GM19324 (cell line): ENCODE measurements at regions not wholly inside any gene's neighbourhood (a gene's known extent, or its start where the extent isn't known, plus 50 kb on each side); places are given as distances from the start of the nearest gene placed in this dataset.
"Not testable (repeated sequence)": the region's sequence is repeated elsewhere in the genome, so short reads cannot be mapped to it uniquely, and the experiment has no call there.

Source experiments
- ATAC-seq: cut with Tn5 transposase; IDR thresholded peaks from one replicate; pipeline ENCODE4 v1.9.1; 2021; ENCODE audit warnings: mild to moderate bottlenecking, moderate library complexity; ENCODE audit not compliant: unreplicated experiment, low FRiP score

DNA sequence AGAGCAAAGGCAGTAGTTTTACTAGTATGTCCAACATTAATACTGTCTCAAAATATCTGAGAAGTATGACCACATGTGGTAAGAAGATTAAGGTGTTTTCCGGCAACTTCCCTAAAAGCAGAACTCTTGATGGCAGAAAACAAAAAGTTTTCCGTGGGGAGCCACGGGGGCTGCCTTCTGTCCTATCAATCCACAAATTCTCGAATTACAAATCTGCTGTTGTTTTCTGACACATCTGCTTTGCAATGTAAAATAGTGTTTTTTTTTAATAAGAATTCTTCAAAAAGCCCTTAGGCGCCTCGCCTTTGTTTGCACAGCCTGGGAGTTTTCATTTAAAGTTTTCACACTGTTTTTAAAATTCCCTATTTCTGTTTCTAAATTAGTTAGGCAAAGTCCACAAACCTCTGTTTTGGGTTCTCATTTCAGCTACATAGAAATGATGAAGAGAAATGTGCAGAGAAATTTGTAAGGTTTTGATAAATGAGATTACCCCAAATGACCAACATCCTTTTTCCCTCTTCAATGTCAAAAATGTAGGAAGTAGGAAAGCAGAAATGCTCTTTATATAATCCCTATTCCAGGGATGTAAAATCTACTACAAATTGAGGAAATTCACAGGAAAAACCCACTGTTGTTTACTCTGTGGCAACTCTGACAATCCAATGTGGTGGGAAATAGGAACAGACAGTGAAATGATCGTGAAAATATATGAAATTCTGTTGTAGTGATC lies 385.8 kb downstream of the ZEB2 start:
- no peak for ATAC-seq

GRCh38 chr2:144132357-144132756 lies 387.6 kb downstream of the ZEB2 start:
- no peak for ATAC-seq

DNA sequence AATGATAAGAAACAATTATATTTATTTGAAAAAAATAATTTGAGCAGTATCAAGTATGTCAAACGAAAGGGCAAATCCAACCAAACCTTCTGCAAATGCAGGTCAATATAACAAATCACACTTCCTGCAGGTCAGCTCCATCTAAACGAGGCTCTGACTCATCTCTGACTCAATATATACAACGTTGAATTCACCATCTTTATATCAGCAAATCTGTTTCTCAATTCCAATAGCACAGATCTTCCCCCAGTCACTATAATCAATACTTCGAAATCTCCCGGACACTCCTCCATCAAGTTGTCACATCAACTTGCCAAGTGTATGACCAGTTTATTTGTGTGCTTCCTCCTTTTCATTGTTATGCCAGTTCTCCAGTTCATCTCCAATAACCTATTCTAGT lies 388.9 kb downstream of the ZEB2 start:
- no peak for ATAC-seq

DNA sequence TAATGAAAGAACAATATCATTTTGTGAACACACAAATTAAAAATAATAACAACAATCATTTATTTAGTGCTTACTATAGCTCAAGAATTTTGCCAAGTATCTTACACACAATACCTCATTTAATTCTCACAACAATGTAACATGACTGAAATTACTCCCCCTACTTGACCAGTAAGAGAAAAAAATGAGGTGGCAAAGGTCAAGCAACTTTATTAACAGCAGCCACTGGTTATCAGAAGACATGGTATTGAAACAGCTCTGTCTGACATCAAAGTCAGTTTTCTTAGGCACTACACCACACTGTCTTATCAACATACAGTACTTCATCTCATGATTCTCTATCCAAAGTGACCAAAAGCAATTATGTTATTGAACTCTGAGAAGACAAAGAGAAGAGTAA lies 389.4 kb downstream of the ZEB2 start:
- ATAC-seq: no peak

GRCh38 chr2:144128130-144128746 lies 391.7 kb downstream of the ZEB2 start:
- ATAC-seq: no peak

- ATAC-seq: no peak
These were observed 392.2 kb downstream of the ZEB2 start for GRCh38 chr2:144127693-144128092.

DNA sequence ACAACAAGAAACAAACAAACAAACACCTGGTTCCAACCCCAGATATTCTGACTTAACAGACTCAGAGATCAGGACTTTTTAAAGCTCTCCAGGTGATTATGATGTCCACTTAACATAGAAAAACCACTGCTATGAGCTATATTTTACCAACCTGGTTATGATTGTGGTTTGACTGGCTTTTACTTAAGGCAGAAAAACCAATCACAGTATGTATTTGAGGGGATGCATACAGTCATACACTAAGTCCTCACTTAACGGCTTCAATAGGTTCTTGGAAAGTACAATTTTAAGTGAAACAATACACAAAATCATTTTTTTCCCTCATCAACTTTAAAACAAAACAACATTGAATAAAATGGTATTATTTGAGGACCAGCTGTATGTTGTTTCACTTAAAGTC lies 393.6 kb downstream of the ZEB2 start:
- ATAC-seq: no peak

DNA sequence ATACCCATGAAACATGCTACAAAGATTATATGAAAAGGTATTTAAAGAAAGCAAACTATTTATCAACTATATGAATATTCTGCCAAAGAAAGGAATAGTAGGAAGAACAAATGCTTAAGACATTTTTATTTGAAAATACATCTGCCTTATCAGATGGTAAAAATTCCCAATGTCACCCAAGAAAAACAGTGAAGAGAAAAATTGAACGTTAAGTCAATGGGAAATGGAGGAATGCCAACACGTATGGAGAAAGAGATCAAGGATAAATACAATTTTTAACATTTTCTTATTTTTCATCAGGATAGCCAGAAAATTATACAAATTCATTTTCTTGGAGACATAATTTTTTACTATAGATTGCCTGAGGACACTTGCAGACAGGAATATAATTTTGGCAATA lies 394.2 kb downstream of the ZEB2 start:
- no peak for ATAC-seq

DNA sequence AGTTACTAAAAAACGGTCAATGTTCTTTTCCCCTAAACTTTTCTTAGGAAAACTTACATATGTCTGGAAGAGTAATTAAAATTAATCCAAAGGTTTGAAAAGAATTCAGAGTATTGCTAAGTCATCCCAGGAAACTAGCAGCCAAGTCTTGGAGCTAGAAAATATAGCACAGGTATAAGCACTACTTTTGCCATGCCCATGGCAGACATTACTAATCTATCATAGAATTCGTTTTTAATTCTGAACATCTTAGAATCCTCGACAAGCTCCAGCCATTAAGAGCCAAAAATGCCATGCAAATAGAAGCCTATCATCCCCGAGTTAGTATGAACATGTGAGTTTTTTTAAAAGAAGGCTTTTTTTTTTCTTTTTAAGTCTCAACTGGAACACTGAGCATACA lies 395.0 kb downstream of the ZEB2 start:
- no peak for ATAC-seq

DNA sequence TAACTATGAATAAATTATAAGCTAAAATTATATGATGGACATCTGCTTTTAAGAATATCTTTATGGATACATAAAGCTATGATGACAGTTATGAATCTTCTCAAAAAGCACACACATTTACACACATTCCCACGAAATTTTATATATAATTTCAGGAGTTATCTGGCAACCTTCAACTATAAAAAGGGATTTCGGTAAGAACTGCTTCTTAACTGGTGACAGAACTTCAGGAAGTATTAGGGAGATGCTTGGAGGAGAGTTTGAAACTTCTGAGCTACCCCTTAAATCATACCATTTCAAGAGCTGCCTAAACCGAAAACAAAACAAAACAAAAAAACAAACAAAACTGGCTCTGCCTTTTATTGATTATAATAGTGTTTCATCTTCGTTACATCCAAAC lies 399.4 kb downstream of the ZEB2 start:
- ATAC-seq: no peak

- ATAC-seq: no peak
These were observed 402.8 kb downstream of the ZEB2 start for GRCh38 chr2:144117086-144117485.

DNA sequence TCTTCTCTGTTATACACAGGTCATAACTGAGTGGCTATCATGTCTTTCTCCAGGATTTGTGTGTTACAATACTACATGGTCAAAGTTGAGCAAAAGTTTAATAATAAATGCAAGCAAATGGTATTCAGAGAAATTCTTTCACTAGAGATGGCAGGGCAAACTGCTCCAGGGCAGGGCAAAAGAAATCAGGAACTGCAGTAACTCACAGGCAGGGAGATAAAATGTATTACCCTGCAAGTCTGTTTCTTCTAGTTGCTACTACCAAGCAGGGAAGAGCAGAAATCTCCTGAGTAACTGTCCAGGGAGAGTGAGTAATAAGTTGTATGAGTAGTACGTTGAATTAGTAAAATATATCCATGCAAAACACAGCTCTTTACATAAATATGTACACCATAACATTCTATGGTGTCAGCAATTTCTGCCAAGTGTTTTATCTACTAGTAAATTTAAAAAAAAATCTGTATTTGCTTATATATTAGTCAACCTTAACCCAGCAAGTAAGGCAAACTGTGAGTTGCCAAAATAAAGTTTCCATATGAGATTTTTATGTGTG lies 404.1 kb downstream of the ZEB2 start:
- ATAC-seq: no peak

GRCh38 chr2:144114760-144115159 lies 405.2 kb downstream of the ZEB2 start:
- no peak for ATAC-seq

- ATAC-seq: no peak
These were observed 408.5 kb downstream of the ZEB2 start for GRCh38 chr2:144111437-144111836.

GRCh38 chr2:144106104-144106503 lies 413.8 kb downstream of the ZEB2 start:
- ATAC-seq: not testable (repeated sequence)

GRCh38 chr2:144102386-144102785 lies 417.5 kb downstream of the ZEB2 start:
- ATAC-seq: no peak

DNA sequence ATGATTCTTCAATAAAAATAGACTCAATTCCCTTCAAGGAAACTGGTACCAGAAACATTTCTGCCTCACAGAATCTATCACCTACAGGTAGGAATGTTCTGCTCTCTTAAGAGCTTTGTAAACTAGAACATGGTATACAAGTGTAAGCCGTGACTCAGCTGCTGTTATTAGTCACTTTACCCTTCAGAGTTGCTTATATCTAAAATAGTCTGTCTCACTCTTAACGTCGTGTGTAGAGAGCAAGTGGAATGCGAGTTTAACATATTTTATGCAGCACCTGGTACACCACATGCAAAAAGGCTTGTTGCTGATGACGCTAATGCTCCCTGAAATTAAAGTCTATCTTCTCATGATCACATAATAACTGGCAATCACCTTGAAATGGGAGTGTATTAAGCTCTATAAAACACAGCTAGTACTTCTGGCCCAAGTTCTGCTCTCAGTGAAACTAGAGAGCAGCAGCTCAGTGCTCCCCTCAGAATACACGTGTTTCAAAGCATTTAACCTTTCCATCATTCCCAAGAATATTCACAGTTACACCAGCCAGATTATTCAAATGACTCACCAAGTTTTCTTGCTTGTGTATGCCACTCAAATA lies 420.0 kb downstream of the ZEB2 start:
- no peak for ATAC-seq

DNA sequence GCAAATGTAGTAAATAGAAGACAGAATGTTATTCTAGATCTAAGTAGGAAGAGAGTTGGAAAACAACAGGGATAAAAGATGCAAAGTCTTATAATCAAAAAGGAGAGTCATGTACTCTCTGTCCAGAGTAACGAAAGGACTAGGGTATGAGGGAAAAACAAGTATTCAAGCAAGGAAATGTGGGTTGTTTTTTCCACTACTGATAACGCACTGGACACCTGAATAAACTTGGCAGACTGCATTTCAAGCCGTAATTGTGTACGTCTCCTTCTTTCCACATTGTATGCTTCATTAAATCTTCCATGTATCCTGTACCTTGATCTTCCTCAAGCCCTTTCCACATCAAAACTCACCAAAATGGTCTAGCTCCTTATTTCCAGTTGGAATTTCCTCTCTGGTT lies 420.6 kb downstream of the ZEB2 start:
- no peak for ATAC-seq

- ATAC-seq: no peak
These were observed 422.3 kb downstream of the ZEB2 start for GRCh38 chr2:144097440-144098225.

- ATAC-seq: no peak
These were observed 423.4 kb downstream of the ZEB2 start for GRCh38 chr2:144096531-144096930.
